GM21723 (cell line): ENCODE measurements at regions not wholly inside any gene's neighbourhood (a gene's known extent, or its start where the extent isn't known, plus 50 kb on each side); places are given as distances from the start of the nearest gene placed in this dataset.

Experiments used
- ATAC-seq: cut with Tn5 transposase; IDR thresholded peaks from one replicate; pipeline ENCODE4 v1.9.1; 2021; ENCODE audit warnings: mild to moderate bottlenecking, moderate library complexity; ENCODE audit not compliant: unreplicated experiment

DNA sequence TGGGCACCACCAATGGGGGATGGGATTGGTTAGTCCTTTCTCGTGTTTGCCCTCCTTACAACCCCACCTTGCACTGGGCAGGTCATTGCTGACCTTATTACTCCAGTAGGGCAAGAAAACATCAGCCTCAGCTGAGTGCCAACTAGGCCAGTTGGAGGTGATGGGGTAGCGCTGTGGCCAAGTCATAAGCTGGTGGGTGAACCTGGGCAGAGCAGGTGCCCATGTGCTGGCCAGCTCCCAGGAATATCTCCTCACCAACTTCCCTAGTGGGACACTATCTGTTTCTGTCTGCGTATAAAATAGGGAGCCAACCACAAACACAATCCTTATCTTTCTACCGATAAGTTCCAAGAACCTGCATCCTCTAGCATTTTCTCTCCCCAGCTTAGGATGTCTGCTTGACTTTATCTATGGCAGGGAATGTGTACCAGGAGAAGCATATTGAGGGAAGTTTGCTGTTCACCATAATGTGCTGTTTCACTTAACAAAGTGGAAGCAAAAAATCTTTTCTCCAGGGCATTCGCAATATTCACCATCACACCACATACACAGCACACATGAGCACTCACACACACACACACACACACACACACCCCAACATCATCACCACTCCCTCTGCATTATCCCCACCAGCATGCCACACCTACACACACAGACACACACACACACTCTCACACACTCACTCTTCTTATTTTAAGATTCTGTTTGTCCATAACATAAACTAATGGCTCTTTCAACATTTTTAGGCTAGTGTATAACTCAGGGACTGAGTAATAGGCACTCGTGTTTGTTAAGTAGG lies 390.0 kb downstream of the ENC1 start:
- no peak for ATAC-seq

GRCh38 chr5:74248576-74248975 lies 392.0 kb downstream of the ENC1 start:
- ATAC-seq, result no peak

- no peak for ATAC-seq
Measured at GRCh38 chr5:74244406-74244805, 396.1 kb downstream of the ENC1 start.

- ATAC-seq, result no peak
Measured at GRCh38 chr5:74243634-74244033, 396.9 kb downstream of the ENC1 start.

- no peak for ATAC-seq
Measured at GRCh38 chr5:74242516-74242915, 398.0 kb downstream of the ENC1 start.

DNA sequence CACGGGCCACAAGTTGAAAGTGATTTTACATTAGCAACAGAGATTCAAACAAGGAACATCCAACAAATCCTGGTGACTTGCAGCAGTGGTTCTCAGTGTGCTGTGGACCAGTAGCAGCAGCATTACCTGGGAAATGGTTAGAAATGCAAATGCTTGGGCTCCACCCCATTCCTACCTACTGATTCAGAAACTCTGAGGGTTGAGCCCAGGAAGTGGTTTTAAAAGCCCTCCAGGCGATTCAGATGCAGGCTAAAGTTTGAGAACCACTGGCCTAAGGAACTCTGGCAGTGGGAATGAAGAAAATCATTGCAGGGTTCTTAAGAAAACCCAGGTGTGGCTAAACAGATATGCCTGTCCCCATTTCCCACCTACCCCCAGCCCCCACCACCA lies 398.8 kb downstream of the ENC1 start:
- ATAC-seq, result no peak

- no peak for ATAC-seq
Measured at GRCh38 chr5:74240783-74241750, 399.5 kb downstream of the ENC1 start.

DNA sequence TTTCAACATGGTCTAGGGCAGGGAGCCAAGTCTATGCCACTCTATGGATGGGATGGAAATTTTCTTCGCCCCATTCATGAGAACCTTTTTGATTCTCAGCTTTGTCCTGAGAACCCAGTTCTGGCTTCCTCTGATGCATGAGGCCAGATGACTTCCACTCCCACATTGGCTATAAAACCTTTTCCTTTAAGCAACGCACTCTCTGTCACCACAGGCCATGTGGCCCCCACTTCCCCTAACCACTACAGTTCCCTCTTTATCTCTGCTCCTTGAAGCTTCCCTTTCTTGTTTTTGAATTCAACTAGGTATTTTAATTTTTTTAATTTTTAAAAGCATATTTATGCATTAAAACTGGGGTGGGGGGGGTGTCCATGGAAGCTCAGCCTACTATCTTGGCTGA lies 401.3 kb downstream of the ENC1 start:
- no peak for ATAC-seq

- ATAC-seq, result no peak
Measured at GRCh38 chr5:74237571-74238145, 402.9 kb downstream of the ENC1 start.

GRCh38 chr5:74235552-74235951 lies 405.0 kb downstream of the ENC1 start:
- ATAC-seq, result no peak

DNA sequence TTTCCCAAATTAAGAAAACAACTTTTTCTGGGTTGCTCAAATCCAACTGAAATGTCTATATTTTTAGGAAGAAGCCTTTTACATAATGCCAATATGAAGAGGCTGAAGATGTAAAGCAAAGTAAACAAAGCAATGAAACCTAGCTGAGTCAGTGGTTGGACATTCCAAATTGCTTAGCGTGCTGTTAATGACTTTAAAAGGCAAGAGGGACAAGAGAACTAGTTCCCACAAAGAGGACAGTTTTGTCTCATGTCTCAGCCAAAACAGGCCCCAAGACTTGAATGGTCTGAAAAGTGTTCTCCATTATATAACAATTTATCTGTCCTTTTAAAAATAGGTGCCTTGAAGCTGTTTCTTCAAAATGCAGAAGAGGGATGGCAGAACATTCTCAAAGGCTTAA lies 407.0 kb downstream of the ENC1 start:
- no peak for ATAC-seq

DNA sequence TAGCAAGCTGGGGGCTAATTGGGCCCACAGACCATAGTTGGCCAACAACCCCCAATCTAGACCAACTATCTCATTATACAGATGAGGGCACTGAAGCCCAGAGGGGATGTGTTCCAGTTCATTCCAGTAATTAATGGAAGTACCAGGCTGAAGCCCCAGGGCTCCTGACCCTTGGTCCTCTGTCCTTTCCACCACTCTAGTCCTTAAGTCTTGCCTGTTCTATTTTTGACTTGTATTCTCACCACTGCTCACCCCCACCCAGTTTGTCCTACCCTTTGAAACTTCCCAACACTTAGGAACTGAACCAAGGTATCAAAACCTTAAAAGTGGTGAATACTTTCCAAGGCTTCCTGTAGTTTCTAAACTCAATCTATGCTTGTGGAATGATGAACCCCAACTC lies 407.4 kb downstream of the ENC1 start:
- no peak for ATAC-seq

- no peak for ATAC-seq
Measured at GRCh38 chr5:74232276-74232675, 408.3 kb downstream of the ENC1 start.

DNA sequence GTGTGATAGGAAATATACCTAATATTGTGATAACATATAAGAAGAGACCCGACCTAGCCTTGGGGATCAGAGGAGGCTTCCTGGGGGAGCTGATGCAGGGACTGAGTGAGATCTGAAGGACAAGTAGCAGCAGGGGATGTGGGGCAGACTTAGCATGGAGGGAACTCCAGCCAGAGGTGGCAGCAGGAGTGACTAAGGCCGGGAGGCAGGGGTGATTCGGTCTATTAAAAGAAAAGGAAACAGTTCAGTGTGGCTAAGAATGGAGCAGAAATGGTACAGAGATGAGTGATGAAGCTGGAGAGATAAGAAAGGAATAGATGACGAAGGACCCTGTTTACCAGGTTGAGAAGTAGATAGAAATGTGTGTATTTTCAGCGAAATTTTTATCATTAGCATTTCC lies 408.8 kb downstream of the ENC1 start:
- no peak for ATAC-seq

GRCh38 chr5:74226716-74227485 lies 413.6 kb downstream of the ENC1 start:
- ATAC-seq, result no peak

DNA sequence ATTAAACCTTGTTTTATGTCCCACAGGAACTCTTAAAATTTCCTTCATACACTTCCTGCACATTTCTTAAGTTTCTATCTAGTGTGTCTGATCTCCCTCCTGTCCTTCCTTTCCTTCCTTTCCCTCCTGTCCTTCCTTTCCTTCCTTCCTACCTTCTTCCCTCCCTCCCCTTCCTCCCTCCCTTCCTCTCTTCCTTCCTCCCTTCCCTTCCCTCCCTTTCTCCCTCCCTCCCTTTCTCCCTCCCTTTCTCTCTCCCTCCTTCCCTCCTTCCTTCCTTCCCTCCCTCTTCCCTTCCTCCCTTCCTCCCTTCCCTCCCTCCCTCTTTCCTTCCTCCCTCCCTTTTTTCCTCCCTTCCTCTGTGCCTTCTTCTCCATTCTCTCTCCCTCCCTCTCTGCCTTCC lies 414.9 kb downstream of the ENC1 start:
- no peak for ATAC-seq

DNA sequence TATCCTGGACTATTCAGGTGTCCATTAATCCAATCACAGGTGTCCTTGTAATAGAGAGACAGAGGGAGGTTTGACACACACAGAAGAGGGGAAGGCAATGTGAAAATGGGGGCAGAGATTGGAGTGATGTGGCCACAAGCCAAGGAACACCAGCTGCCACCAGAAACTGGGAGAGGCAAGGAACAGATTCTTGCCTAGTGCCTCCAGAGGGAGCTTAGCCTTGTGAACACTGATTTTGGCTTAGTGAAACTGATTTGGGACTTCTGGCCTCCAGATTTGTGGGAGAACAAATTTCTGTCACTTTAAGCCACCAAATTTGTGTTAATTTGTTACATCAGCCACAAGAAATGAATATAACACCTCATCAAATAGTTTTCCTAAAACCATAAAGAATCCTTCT lies 416.2 kb downstream of the ENC1 start:
- no peak for ATAC-seq

DNA sequence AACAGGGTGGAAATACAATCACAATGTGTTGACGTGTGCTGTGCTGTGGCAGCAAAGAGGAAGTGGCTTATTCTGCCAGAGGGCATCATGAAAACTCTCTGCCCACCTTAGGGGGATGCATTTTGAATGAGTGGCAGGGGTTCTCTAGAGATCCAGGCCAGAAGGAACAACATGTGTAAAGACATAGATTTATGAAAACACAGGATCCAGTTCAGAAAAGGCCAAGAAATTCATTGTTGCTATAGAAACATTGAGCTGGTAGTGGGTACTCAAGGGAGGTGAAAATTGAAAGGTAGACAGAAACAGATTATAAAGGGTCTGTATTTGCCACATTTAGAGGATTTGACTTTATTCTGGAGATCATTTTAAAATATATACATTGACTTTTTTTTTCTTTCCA lies 417.7 kb downstream of the ENC1 start:
- no peak for ATAC-seq

DNA sequence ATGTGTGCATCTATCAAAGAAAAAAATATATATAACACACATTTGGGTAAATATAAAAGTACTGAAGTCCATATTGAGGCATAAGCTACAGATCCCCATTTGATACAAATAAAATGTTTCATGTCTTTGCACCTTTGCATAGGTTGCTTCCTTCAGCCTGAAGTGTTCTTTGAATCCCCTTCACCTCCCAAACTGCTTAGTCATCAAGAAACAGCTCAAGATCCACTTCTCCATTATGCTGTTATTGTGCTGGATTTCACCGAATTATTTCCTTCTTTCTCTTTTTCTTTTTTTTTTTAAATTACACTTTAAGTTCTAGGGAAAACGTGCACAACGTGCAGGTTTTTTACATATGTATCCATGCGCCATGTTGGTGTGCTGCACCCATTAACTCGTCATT lies 419.1 kb downstream of the ENC1 start:
- ATAC-seq, result no peak

DNA sequence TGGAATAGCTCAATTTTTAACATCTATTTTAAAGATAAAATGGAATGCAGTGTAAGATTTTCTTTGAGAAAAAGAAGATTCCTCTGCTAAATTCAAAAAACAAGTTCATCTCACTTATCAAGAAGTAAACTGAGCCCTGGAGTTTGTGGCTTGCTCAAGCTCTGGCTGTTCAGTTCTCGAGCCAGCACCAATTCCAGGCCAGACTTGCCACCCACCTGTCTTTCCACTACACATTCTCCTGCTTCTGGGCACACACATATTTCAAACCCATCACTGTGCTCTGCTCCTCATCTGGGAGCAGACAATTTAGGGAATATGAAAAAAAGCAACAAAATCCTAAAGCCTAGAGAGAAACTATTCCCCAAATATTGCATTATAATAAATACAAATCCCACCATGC lies 424.5 kb downstream of the ENC1 start:
- ATAC-seq, result no peak

DNA sequence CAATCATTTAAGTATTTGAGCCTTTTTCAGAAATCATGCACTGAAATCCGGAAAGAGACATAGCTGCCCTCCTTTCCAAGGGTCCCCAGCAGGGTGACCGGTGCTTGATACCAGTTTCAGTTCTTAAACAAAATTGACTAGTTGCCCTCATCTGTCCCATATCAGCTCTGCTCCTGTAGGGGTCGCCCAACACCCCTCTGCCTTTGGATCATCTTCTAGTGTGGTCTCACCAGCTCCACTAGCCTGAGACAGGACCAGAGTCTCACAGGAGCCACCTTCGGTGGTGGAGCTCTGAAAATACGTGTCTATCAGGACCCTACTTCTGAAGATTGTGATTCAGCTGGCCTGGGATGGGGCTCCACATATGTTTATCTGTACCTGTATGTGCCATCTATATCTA lies 428.2 kb downstream of the ENC1 start:
- ATAC-seq, result no peak
